Activated T-cell treated with anti-CD3 and anti-CD28 coated beads for 48 hours (primary cell): ENCODE measurements at regions not wholly inside any gene's neighbourhood (a gene's known extent, or its start where the extent isn't known, plus 50 kb on each side); places are given as distances from the start of the nearest gene placed in this dataset.
"Not testable (repeated sequence)": the region's sequence is repeated elsewhere in the genome, so short reads cannot be mapped to it uniquely, and the experiment has no call there.

Source experiments
- DNase-seq: peaks from one replicate; pipeline ENCODE4 v3.0.0-alpha.2; 2020; ENCODE audit warnings: low read depth

DNA sequence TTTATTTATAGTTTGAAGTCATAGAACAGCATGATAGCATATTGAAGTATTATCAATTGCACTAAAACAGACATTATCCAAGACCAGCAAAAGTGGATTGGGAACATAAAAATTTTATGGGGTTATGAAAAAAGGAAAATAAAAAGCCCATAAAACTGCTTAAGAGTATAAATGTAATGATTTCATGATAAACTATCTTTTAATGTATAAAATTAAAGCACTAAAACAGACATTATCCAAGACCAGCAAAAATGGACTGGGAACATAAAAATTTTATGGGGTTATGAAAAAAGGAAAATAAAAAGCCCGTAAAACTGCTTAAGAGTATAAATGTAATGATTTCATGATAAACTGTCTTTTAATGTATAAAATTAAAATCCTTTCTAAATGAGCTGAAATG, 119.0 kb upstream of the DAPK1 start:
- DNase-seq: no peak

DNA sequence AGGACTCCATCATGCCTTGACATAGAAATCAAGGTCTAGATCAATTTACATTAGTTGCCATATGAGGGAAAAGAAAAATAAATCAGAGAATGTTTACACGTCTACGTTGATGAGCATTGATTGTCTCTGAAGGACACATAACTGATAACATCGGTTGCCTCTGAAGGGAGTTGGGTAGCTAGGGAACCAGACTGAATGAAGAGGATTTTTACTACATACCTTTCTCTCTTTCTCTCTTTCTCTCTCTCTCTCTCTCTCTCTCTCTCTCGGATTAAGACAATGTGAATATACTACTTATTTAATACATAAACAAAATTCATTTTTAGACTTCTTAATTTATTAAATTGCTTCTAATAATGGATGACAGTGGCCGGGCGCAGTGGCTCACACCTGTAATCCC, 118.4 kb upstream of the DAPK1 start:
- DNase-seq: no peak

DNA sequence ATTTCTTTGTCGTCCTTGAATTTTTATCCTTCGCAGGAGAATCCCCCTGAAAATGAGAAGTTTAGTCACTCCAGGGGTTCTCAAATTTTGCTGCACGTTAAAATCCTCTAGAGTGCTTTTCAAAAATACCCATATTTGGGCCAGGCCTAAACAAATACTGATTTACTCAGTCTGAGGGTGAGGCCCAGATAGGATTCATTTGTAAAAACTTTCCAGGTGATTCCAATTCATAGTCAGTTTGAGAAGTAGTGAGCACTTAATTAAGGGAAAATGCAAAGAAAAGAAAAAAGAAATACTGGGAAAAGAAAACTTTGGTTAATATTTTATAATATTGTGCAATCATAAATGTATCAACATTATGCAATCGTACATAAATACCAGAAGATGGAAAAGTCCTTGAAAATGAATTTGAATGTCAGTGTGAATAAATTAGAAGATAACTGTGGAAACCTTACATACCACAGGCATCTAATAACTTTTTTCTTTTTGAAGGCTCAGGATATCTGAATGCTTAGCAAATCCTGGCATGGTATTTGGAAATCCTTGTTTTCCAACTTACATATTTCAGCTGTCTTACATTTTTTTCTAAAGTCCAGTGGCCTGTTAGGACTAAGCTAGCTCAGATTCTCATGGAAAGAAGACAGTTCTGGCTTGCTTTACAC, 116.5 kb upstream of the DAPK1 start:
- DNase-seq: no peak

DNA sequence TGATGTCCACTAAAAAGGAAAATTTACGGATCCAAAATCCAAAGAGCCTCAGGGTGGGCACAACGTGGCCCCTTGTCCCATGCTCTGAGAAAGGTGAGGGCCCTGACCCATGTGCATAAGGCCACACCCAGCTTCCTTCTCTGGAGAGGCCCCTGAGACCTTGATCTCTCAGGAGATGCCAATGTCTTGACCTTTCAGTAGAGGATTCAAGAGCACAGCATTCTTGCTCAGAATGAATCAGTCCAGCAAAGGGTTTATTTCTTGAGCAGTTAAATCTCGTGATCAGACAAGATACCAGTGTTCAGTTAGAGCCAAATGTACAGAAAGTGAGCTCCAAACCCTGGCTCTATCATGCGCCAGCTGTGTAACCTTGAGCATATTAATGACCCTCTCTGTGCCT, 115.9 kb upstream of the DAPK1 start:
- no peak for DNase-seq

DNA sequence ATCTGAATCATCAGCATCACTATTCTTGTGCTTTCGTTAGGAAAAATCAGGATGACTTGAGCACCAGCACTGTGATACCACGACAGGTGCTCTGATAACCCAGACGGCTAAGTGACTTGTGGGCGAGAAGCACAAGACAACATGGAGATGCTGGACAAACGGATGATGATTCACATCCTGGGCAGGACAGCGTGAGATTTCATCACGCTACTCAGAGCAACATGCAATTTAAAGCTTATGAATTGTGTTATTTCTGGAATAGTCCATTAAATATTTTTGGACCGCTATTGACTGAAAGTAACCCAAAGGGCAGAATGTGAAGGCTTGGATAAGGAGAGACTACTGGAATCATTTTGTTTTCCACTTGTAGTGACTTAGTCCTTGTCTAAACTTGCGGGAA, 114.8 kb upstream of the DAPK1 start:
- DNase-seq: no peak

DNA sequence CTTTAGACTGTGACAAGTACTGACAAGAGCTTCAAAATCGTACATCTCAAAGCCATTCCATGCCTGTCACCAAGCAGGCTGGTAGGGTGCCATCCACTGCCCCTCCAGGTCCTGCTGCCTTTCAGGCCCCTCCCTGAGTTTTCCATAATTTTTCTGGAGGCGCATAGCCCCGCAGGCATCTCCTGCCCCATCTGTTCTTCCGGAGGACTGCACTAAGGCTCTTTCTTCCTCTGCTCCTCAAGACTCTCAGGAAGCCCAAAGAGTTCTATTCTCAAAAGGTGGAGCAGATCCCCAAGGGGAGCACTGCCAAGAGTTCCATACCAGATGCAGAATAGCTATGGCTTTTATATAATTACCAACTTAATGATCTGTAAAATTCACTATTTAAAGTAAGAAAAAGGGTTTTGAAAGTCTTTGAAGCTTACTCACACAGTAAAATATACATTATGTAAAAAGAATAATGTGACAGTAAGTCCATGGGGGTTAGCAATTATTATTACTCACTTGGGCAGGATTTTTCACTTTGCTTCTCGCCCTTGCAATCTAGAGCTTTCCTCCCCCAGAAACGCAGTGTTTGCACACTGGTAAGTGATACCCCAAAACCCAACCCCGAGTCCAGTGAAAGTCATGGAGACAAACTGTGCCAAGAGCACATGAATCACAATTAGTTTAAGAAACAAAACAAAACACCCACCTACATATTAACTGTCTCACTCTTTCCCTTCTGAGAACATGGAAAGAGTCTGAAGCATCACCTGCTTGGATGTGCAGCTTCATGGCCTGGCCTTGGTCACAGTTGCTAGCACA, 114.1 kb upstream of the DAPK1 start:
- no peak for DNase-seq

DNA sequence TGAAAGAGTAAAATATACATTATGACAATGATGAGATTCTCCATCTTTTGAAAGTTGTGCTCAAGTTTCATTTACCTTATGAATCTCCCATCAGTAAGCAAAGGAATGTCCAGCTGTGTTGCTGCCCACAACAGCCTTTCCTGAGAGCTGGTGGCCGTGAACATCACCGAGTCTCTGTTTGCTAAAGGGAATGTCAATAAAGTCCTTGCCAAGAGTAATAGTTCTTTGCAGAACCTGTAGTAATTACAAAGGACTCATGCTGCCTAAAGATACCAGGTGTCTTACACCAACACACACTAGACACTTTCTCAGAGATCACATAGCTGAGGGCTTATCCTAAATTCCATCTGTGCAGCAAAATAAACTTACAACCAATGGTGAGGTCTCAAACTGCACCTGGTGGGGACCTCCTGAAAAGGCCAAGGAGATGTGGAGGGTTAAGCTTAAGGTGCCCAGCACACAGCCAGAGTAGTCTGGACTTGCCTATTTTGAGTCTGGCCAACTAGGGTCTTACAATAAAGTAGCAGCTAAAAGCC, 111.1 kb upstream of the DAPK1 start:
- no peak for DNase-seq

DNA sequence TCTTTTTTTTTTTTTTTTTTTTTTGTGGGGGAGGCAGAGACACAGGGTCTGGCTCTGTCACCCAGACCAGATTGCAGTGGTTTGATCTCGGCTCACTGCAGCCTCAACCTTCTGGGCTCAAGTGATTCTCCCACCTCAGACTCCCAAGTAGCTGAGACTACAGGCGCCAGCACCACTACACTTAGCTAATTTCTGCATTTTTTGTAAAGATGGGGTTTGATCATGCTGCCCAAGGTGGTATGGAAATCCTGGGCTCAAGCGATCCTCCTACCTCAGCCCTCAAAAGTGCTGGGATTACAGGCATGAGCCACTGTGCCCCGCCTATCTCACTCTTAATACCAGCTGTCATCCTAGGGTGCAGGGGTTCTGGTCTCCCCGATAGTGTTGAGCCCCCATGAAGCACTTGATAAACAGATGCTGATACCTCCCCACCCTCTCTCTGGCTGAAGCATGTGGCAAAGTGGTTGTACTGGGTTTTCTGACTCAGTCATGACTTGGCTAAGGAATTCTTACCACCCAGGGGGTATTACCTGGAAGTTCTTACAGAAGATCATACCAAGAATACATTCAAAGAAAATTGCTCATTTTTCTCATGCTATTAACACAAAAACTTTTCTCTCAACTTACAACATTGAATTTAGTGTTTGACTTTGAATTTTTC, 110.2 kb upstream of the DAPK1 start:
- no peak for DNase-seq

DNA sequence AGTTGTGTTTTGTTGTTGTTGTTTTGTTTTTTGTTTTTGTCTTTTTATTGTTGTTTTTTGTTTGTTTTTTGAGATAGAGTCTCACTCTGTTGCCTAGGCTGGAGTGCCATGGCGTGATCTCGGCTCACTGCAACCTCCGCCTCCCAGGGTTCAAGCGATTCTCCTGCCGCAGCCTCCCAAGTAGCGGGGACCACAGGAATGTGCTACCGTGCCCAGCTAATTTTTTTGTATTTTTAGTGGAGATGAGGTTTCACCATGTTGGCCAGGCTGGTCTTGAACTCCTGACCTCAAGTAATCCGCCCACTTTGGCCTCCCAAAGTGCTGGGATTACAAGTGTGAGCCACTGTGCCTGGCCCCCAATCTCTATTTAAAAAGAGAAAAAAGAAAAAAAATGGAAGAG, 109.0 kb upstream of the DAPK1 start:
- not testable (repeated sequence) for DNase-seq

DNA sequence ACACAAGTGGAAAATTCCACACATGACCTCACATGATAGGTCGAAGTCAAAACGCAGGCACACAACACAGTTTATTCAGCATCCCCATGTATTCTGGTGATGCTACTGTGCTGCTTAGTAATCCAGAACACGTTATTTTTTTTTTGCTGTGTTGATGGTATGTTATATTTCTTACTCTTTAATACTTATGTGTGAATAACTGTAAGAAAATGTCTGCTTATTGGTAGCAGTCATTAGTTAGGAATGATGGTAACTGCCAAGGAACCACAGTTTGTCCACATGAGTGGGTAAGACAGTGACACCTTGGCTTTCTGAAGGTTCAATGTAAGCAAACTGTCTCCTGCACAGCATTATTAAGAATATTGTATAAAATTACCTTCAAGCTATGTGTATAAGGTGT, 107.7 kb upstream of the DAPK1 start:
- DNase-seq: no peak

DNA sequence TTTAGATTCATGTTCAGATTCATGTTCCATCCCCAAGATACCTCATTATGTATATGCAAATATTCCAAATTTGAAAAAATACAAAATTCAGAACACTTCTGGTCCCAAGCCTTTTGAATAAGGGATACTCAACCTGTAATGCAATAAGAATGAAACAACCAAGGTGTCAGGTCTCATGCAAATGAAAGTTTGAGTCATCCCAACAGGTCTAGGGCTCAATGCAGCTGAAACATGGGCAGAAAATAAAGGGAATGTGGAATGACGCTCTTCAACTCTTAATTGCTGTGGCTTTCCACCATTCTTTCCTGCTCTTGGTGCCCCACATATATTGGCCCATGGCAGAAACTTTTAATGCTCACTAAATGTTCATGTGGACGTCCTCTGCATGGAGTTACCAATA, 107.3 kb upstream of the DAPK1 start:
- DNase-seq: no peak

DNA sequence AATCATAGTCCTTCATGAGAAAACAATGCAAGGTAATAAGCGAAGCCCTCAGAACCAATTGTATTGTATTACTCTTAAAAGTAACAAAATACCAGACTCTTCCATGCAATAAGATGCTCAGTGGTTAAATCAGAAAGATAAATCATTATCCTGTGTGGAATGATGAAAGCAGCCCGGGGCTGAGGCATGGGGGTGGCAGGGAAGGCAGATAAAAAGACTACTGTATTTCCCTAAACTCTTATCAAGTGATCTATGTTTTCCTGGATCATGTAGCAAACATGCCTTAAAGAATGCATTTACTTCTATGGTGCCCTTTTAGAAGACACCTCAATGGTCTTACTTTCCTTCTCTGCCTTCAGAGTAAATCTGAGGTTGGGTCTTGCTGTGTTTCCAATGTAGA, 105.6 kb upstream of the DAPK1 start:
- DNase-seq: no peak

DNA sequence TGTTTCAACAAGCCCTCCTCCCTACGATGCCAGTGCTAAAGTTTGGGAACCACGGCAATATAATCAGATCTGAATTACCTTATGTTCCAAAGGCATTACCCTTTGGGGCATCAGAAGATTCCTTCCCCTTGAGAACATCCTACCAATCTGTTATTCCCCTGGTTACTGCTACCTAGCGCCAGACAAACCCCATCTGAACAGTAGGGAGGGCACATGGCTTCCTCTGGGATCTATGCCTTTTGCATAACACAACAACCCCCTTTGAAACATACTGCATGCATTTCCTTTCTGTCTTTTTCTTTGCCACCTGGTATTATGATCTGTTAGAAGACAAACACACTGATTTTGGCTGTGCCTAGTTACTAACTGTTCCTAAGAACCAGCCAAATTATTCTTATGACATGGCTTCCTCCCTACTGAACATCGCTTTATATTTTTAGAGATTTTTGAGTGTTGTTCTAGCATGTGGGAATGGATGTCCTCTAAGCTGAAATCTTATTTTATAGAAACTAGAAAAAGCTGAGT, 103.9 kb upstream of the DAPK1 start:
- no peak for DNase-seq

DNA sequence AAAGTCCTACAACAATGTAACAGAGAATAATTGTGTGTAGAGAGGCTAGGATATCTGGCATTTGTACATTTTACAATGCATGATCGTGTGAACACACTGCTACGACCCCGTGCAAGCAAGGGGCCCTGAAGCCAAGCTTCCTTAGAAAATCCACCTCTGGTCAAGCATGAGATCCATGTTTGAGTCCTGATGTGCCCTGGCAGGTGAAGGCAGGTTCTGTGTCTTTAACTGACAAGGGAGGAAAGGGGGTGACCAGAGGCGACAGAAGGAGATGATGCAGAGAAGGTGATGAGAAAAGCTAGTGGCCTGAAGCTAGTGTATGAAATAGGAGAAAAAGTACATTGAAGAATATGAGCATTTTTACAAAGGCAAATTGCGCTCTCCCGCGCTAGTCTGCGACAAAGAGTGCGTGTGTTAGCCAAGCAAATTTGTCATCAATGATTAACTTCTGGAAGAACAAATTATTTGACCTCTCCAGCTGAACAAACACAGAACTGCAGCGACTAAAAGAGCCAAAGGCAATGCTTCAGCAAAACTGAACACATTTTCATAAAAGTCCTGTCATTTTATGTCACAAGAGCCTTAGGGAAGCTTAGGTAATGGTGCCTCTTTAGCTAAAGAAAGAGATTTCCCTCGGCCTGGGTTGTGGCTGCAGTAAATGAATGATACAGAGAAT, 101.7 kb upstream of the DAPK1 start:
- DNase-seq: no peak

DNA sequence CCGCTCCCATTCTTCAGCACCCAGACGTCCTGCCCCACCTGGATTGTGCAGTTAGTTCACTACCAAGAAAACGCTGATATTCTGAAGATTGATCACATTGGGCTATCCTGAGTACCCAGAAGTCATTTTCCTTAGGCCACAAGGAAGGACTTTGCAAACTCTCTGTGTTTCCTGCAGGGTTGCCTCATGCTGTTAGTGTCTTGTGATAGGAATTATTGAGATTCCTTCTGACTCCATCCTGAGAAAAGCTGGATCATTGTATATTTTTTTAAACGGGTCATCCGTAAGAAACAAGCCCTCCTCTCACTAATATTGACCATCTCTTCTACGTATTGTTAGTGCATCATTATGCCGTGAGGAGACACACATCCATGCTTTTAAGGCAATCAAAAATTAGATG, 96.0 kb upstream of the DAPK1 start:
- DNase-seq: no peak

DNA sequence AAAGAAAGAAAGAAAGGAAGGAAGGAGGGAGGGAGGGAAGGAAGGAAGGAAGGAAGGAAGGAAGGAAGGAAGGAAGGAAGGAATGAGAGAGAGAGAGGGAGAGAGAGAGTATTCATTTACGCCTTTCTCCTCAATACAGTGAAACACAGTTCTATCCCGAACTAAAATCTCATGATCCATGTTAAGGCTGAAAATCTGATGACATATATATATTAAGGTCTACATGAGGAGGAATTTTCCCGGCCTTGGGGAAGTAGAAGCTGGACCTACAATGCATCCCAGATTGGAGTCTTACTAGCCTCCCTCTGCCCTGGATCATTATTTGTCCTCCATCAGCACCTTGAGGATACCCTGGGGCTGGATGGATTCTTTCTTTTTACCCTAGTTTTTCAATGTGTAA, 95.1 kb upstream of the DAPK1 start:
- no peak for DNase-seq

DNA sequence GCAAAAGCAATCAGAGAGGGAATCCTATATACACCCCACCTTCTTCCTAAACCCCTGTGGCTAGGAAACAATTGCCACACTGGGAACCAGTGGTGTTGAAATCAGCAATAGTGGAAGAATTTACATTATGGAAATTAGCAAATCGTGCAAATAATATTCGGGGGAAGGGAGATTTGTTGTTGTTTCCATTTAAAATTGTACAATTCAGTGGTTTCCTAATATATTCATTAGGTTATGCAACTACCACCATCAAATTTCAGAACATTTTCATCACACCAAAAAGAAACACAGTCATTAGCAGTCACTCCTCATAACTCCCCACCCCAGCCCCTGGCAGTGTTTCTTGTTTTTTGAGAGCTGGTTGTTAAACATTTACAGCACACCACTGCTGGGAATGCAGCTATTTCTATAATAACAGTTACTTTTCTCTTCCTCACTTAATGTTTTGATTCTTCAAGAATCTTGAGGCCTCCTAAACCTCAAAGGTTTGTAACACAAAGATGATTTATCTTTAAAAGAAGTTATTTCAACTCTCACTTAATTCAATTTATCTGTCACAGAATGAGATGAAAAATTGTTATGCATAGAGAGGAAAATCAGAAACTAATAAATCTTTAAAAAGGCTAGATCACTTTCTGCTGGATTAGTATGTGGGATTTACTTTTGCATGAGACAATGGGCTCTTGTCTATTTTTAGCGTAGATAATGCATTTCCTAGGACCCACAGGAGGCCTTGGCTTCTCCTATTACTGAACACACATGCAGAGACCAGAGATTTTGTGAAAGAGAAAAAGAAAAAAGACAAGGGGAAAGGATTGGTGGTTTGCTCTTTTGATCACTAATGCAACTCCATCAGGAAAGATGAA, 91.8 kb upstream of the DAPK1 start:
- no peak for DNase-seq

DNA sequence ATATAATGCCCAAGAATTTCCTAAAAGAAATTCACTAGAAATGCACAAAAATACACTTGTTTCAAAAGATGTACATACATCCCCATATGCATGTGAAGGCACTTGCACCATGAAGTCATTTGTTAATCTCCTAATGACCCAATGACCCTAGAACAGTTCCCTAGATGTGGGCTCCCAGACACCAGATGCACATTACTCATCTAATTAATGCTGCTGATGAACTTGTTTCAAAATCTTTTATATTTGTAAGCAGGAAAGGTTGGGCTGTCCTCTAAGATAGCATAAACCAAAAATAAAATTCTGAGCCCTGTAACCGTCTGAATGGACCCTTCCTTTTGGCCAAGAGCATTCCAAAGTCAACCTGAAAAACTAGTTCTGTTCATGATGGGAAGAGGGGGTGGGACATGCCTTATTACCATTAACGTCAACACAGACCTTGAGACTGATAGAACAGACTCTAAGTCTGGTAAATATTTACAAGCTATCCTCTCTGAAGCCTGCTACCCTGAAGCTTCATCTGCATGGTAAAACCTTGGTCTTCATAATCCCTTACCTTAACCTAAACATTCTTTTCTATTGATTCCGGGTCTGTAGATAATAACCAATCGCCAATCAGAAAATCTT, 91.0 kb upstream of the DAPK1 start:
- DNase-seq: no peak

DNA sequence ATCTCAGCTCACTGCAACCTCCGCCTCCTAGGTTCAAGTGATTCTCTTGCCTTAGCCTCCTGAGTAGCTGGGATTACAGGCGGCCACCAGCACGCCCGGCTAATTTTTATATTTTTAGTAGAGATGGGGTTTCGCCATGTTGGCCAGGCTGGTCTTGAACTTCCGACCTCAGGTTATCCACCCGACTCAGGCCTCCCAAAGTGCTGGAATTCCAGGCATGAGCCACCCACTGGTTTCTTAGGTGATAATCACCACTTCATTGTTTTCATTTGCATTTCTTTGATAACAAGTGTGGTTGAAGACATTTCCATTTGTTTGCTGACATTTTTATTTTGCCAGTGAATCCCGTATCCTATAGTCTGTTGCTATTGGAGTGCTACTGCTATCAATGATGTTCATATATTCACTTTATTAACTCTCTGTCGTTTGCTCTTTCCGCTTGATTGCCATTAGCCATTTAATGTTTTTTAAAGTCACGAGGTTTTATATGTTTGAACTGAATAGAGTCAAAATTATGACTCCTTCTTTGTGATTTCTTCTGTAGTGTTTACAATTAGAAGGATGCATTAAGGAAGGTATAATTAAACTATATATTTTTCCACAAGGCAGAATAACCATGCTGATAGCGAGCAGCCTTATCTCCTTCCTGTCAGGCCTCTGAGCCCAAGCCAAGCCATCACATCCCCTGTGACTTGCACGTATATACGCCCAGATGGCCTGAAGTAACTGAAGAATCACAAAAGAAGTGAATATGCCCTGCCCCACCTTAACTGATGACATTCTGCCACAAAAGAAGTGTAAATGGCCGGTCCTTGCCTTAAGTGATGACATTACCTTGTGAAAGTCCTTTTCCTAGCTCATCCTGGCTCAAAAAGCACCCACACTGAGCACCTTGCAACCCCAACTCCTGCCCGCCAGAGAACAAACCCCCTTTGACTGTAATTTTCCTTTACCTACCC, 87.3 kb upstream of the DAPK1 start:
- DNase-seq: not testable (repeated sequence)

DNA sequence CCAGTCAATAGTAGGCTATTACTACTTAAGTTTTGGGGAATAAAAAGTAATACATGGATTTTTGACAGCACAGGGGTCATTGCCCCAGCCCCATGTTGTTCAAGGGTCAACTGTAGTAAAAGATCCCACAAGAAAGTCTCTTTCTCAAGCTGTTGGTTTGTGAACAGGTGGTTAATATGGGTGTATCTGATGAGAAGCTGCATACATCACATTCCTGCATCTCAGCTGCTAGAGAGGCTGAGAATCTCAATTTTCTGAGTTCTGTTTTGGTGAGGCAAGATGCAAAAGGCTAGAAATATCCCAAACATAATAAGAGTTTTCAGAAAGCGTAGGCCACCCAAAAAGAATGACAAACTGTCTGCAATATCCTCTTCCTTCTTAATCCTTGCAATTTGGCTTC, 76.8 kb upstream of the DAPK1 start:
- DNase-seq: no peak
